WTC11 (cell line): ENCODE measurements at regions not wholly inside any gene's neighbourhood (a gene's known extent, or its start where the extent isn't known, plus 50 kb on each side); places are given as distances from the start of the nearest gene placed in this dataset.

Source experiments
- ATAC-seq: fragments of 200-7000 bp; cut with Tn5 transposase; 2 replicates; pipeline ENCODE4 v1.10.0; 2021; ENCODE audit warnings: mild to moderate bottlenecking, moderate library complexity
- CTCF ChIA-PET: fragments of 300-600 bp; sonication (Branson Sonifier 250); formaldehyde crosslinking; loops from one replicate; lab custom pipeline; 2021; ENCODE audit warnings: antibody characterized with exemption; lab: Charles Lee
- POLR2A ChIA-PET: fragments of 350-600 bp; sonication (Branson Sonifier 250); formaldehyde crosslinking; loops from one replicate; lab custom pipeline; 2021; ENCODE audit warnings: antibody characterized with exemption; lab: Charles Lee
- DNase-seq: peaks from one replicate; pipeline ENCODE4 v3.0.0; 2021; ENCODE audit warnings: low spot score
- H3K27ac Mint-ChIP-seq: 2 replicates; pipeline ENCODE4 v1.8.0; 2021; ENCODE audit warnings: mixed read lengths
- H3K27me3 Mint-ChIP-seq: 2 replicates; pipeline ENCODE4 v1.8.0; 2021; ENCODE audit warnings: low read depth, mild to moderate bottlenecking, moderate library complexity, mixed read lengths
- H3K36me3 Mint-ChIP-seq: 2 replicates; pipeline ENCODE4 v1.8.0; 2021; ENCODE audit warnings: mixed read lengths
- H3K4me1 Mint-ChIP-seq: 2 replicates; pipeline ENCODE4 v1.8.0; 2022; ENCODE audit warnings: mixed read lengths
- H3K4me3 Mint-ChIP-seq: 2 replicates; pipeline ENCODE4 v1.8.0; 2021; ENCODE audit warnings: mild to moderate bottlenecking, moderate library complexity, mixed read lengths
- H3K9me3 Mint-ChIP-seq: 2 replicates; pipeline ENCODE4 v1.8.0; 2021; ENCODE audit warnings: mixed read lengths
- ATF3 ChIP-seq: sonication (generic); formaldehyde crosslinking; conservative IDR thresholded peaks from 2 replicates; pipeline ENCODE4 v1.8.1; 2022; ENCODE audit warnings: mild to moderate bottlenecking, missing genetic modification reagents
- CREB1 ChIP-seq: sonication (generic); formaldehyde crosslinking; IDR thresholded peaks from 2 replicates; pipeline ENCODE4 v1.8.0; 2023; ENCODE audit warnings: mild to moderate bottlenecking, missing genetic modification reagents
- CREM ChIP-seq: sonication (generic); formaldehyde crosslinking; IDR thresholded peaks from 2 replicates; pipeline ENCODE4 v1.8.1; 2022; ENCODE audit warnings: mild to moderate bottlenecking, missing genetic modification reagents, moderate library complexity
- E2F1 ChIP-seq: sonication (generic); formaldehyde crosslinking; IDR thresholded peaks from 2 replicates; pipeline ENCODE4 v1.8.0; 2022; ENCODE audit warnings: mild to moderate bottlenecking, missing genetic modification reagents
- FOXK1 ChIP-seq: sonication (generic); formaldehyde crosslinking; IDR thresholded peaks from 2 replicates; pipeline ENCODE4 v1.8.0; 2022; ENCODE audit warnings: mild to moderate bottlenecking, moderate library complexity, missing genetic modification reagents
- GABPB1 ChIP-seq: sonication (generic); formaldehyde crosslinking; IDR thresholded peaks from 2 replicates; pipeline ENCODE4 v1.8.1; 2023; ENCODE audit warnings: mild to moderate bottlenecking, missing genetic modification reagents
- HMGA2 ChIP-seq: fragments of 250-450 bp; sonication (Bioruptor Pico); IDR thresholded peaks from 2 replicates; pipeline ENCODE4 v1.4.0; 2021; ENCODE audit warnings: mild to moderate bottlenecking, moderate library complexity
- JAZF1 ChIP-seq: fragments of 250-450 bp; sonication (Bioruptor Pico); IDR thresholded peaks from 2 replicates; pipeline ENCODE4 v1.9.0; 2021; ENCODE audit warnings: moderate library complexity, mild to moderate bottlenecking, inconsistent platforms
- NFE2L1 ChIP-seq: sonication (generic); formaldehyde crosslinking; IDR thresholded peaks from 2 replicates; pipeline ENCODE4 v1.8.1; 2023; ENCODE audit warnings: missing genetic modification reagents
- PREB ChIP-seq: sonication (generic); formaldehyde crosslinking; IDR thresholded peaks from 2 replicates; pipeline ENCODE4 v1.8.1; 2022; ENCODE audit warnings: mild to moderate bottlenecking, missing genetic modification reagents, moderate library complexity, borderline replicate concordance
- PRRX2 ChIP-seq: fragments of 250-450 bp; sonication (Bioruptor Pico); IDR thresholded peaks from 2 replicates; pipeline ENCODE4 v1.8.0; 2021; ENCODE audit warnings: mild to moderate bottlenecking
- TEAD4 ChIP-seq: sonication (generic); formaldehyde crosslinking; IDR thresholded peaks from 2 replicates; pipeline ENCODE4 v1.8.0; 2022; ENCODE audit warnings: mild to moderate bottlenecking, missing genetic modification reagents
- ZNF423 ChIP-seq: fragments of 250-450 bp; sonication (Bioruptor Pico); IDR thresholded peaks from 2 replicates; pipeline ENCODE4 v2.1.2; 2022; ENCODE audit warnings: mild to moderate bottlenecking, moderate library complexity
- TF ChIP-seq, protein P1 (sequence below): fragments of 250-450 bp; sonication (Bioruptor Pico); IDR thresholded peaks from 2 replicates; pipeline ENCODE4 v1.9.0; 2021; ENCODE audit warnings: mild to moderate bottlenecking, borderline replicate concordance
- TF ChIP-seq, protein P2 (sequence below): sonication (generic); formaldehyde crosslinking; IDR thresholded peaks from 2 replicates; pipeline ENCODE4 v1.8.0; 2022; ENCODE audit warnings: mild to moderate bottlenecking, missing genetic modification reagents
- TF ChIP-seq, protein P3 (sequence below): fragments of 200-600 bp; IDR thresholded peaks from 2 replicates; pipeline ENCODE4 v1.8.0; 2022; ENCODE audit warnings: antibody characterized with exemption
- TF ChIP-seq, protein P4 (sequence below): fragments of 250-450 bp; sonication (Bioruptor Pico); IDR thresholded peaks from 2 replicates; pipeline ENCODE4 v1.8.0; 2021; ENCODE audit warnings: mild to moderate bottlenecking
- TF ChIP-seq, protein P5 (sequence below): fragments of 250-450 bp; sonication (Bioruptor Pico); IDR thresholded peaks from 2 replicates; pipeline ENCODE4 v2.1.2; 2022; ENCODE audit warnings: mild to moderate bottlenecking, moderate library complexity
- TF ChIP-seq, protein P6 (sequence below): sonication (generic); formaldehyde crosslinking; IDR thresholded peaks from 2 replicates; pipeline ENCODE4 v1.8.0; 2023; ENCODE audit warnings: missing genetic modification reagents, mild to moderate bottlenecking, borderline replicate concordance

- TF ChIP-seq, protein P1, sequence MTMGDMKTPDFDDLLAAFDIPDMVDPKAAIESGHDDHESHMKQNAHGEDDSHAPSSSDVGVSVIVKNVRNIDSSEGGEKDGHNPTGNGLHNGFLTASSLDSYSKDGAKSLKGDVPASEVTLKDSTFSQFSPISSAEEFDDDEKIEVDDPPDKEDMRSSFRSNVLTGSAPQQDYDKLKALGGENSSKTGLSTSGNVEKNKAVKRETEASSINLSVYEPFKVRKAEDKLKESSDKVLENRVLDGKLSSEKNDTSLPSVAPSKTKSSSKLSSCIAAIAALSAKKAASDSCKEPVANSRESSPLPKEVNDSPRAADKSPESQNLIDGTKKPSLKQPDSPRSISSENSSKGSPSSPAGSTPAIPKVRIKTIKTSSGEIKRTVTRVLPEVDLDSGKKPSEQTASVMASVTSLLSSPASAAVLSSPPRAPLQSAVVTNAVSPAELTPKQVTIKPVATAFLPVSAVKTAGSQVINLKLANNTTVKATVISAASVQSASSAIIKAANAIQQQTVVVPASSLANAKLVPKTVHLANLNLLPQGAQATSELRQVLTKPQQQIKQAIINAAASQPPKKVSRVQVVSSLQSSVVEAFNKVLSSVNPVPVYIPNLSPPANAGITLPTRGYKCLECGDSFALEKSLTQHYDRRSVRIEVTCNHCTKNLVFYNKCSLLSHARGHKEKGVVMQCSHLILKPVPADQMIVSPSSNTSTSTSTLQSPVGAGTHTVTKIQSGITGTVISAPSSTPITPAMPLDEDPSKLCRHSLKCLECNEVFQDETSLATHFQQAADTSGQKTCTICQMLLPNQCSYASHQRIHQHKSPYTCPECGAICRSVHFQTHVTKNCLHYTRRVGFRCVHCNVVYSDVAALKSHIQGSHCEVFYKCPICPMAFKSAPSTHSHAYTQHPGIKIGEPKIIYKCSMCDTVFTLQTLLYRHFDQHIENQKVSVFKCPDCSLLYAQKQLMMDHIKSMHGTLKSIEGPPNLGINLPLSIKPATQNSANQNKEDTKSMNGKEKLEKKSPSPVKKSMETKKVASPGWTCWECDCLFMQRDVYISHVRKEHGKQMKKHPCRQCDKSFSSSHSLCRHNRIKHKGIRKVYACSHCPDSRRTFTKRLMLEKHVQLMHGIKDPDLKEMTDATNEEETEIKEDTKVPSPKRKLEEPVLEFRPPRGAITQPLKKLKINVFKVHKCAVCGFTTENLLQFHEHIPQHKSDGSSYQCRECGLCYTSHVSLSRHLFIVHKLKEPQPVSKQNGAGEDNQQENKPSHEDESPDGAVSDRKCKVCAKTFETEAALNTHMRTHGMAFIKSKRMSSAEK: no peak
- TF ChIP-seq GABPB1 (CRISPR knock-in tag) (no peak), CREM (CRISPR knock-in tag) (no peak), JAZF1 (CRISPR knock-in tag) (no peak)
- TF ChIP-seq, protein P2, sequence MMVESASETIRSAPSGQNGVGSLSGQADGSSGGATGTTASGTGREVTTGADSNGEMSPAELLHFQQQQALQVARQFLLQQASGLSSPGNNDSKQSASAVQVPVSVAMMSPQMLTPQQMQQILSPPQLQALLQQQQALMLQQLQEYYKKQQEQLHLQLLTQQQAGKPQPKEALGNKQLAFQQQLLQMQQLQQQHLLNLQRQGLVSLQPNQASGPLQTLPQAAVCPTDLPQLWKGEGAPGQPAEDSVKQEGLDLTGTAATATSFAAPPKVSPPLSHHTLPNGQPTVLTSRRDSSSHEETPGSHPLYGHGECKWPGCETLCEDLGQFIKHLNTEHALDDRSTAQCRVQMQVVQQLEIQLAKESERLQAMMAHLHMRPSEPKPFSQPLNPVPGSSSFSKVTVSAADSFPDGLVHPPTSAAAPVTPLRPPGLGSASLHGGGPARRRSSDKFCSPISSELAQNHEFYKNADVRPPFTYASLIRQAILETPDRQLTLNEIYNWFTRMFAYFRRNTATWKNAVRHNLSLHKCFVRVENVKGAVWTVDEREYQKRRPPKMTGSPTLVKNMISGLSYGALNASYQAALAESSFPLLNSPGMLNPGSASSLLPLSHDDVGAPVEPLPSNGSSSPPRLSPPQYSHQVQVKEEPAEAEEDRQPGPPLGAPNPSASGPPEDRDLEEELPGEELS (CRISPR knock-in tag): no peak
Observed at GRCh38 chr6:140459209-140459608, 1084.8 kb upstream of the CITED2 start (continued).

GRCh38 chr6:140446241-140446640 lies 1071.8 kb upstream of the CITED2 start:
- H3K9me3 Mint-ChIP-seq: no peaks in the 10 kb centered on the region
- ATAC-seq (no peak), DNase-seq (no peak)
- no peaks in the 10 kb centered on the region for H3K27me3 Mint-ChIP-seq
- no peak overlapping the region for H3K27ac Mint-ChIP-seq
- no peaks in the 10 kb centered on the region for H3K36me3 Mint-ChIP-seq
- H3K4me3 Mint-ChIP-seq: no peak overlapping the region
- ChIA-PET POLR2A (interaction anchor here (0.6 kb wide), 1 partner anchor 44 kb away, joined by 3 read pairs; no protein-coding TSS in a partner anchor), CTCF (no interaction called here)
- peaks cover 10% of the 10 kb centered on the region for H3K4me1 Mint-ChIP-seq
- TF ChIP-seq FOXK1 (CRISPR knock-in tag) (no peak), HMGA2 (no peak), NFE2L1 (CRISPR knock-in tag) (no peak), ZNF423 (CRISPR knock-in tag) (no peak), ATF3 (CRISPR knock-in tag) (no peak), CREB1 (CRISPR knock-in tag) (no peak), TEAD4 (no peak), E2F1 (no peak), PRRX2 (CRISPR knock-in tag) (no peak), PREB (CRISPR knock-in tag) (no peak)
- TF ChIP-seq, protein P3, sequence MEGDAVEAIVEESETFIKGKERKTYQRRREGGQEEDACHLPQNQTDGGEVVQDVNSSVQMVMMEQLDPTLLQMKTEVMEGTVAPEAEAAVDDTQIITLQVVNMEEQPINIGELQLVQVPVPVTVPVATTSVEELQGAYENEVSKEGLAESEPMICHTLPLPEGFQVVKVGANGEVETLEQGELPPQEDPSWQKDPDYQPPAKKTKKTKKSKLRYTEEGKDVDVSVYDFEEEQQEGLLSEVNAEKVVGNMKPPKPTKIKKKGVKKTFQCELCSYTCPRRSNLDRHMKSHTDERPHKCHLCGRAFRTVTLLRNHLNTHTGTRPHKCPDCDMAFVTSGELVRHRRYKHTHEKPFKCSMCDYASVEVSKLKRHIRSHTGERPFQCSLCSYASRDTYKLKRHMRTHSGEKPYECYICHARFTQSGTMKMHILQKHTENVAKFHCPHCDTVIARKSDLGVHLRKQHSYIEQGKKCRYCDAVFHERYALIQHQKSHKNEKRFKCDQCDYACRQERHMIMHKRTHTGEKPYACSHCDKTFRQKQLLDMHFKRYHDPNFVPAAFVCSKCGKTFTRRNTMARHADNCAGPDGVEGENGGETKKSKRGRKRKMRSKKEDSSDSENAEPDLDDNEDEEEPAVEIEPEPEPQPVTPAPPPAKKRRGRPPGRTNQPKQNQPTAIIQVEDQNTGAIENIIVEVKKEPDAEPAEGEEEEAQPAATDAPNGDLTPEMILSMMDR: no peak
- TF ChIP-seq, protein P4, sequence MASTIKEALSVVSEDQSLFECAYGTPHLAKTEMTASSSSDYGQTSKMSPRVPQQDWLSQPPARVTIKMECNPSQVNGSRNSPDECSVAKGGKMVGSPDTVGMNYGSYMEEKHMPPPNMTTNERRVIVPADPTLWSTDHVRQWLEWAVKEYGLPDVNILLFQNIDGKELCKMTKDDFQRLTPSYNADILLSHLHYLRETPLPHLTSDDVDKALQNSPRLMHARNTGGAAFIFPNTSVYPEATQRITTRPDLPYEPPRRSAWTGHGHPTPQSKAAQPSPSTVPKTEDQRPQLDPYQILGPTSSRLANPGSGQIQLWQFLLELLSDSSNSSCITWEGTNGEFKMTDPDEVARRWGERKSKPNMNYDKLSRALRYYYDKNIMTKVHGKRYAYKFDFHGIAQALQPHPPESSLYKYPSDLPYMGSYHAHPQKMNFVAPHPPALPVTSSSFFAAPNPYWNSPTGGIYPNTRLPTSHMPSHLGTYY (CRISPR knock-in tag): no peak
- TF ChIP-seq, protein P5, sequence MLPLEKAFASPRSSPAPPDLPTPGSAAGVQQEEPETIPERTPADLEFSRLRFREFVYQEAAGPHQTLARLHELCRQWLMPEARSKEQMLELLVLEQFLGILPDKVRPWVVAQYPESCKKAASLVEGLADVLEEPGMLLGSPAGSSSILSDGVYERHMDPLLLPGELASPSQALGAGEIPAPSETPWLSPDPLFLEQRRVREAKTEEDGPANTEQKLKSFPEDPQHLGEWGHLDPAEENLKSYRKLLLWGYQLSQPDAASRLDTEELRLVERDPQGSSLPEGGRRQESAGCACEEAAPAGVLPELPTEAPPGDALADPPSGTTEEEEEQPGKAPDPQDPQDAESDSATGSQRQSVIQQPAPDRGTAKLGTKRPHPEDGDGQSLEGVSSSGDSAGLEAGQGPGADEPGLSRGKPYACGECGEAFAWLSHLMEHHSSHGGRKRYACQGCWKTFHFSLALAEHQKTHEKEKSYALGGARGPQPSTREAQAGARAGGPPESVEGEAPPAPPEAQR (CRISPR knock-in tag): no peak
- TF ChIP-seq, protein P6, sequence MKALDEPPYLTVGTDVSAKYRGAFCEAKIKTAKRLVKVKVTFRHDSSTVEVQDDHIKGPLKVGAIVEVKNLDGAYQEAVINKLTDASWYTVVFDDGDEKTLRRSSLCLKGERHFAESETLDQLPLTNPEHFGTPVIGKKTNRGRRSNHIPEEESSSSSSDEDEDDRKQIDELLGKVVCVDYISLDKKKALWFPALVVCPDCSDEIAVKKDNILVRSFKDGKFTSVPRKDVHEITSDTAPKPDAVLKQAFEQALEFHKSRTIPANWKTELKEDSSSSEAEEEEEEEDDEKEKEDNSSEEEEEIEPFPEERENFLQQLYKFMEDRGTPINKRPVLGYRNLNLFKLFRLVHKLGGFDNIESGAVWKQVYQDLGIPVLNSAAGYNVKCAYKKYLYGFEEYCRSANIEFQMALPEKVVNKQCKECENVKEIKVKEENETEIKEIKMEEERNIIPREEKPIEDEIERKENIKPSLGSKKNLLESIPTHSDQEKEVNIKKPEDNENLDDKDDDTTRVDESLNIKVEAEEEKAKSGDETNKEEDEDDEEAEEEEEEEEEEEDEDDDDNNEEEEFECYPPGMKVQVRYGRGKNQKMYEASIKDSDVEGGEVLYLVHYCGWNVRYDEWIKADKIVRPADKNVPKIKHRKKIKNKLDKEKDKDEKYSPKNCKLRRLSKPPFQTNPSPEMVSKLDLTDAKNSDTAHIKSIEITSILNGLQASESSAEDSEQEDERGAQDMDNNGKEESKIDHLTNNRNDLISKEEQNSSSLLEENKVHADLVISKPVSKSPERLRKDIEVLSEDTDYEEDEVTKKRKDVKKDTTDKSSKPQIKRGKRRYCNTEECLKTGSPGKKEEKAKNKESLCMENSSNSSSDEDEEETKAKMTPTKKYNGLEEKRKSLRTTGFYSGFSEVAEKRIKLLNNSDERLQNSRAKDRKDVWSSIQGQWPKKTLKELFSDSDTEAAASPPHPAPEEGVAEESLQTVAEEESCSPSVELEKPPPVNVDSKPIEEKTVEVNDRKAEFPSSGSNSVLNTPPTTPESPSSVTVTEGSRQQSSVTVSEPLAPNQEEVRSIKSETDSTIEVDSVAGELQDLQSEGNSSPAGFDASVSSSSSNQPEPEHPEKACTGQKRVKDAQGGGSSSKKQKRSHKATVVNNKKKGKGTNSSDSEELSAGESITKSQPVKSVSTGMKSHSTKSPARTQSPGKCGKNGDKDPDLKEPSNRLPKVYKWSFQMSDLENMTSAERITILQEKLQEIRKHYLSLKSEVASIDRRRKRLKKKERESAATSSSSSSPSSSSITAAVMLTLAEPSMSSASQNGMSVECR (CRISPR knock-in tag): no peak
